Kidney glomerular epithelial cell (primary cell): ENCODE measurements at regions not wholly inside any gene's neighbourhood (a gene's known extent, or its start where the extent isn't known, plus 50 kb on each side); places are given as distances from the start of the nearest gene placed in this dataset.
A peak's percentile ranks its signal among the peaks of the same experiment; 100 is the strongest.

Experiments used
- DNase-seq: peaks from one replicate; lab custom pipeline; 2025; lab: John Stamatoyannopoulos, UW

GRCh38 chr9:99713838-99714306 lies 107.8 kb upstream of the NR4A3 start:
- DNase-seq: no peak

GRCh38 chr9:99718631-99719030 lies 103.1 kb upstream of the NR4A3 start:
- DNase-seq: no peak

GRCh38 chr9:99720455-99721050 lies 101.1 kb upstream of the NR4A3 start:
- no peak for DNase-seq

GRCh38 chr9:99721898-99722297 lies 99.8 kb upstream of the NR4A3 start:
- DNase-seq: no peak

GRCh38 chr9:99722877-99723276 lies 98.8 kb upstream of the NR4A3 start:
- no peak for DNase-seq

- DNase-seq: no peak
Measured at GRCh38 chr9:99724640-99725039, 97.0 kb upstream of the NR4A3 start.

GRCh38 chr9:99725852-99726251 lies 95.8 kb upstream of the NR4A3 start:
- no peak for DNase-seq

- no peak for DNase-seq
Measured at GRCh38 chr9:99726758-99727157, 94.9 kb upstream of the NR4A3 start.

GRCh38 chr9:99730062-99730461 lies 91.6 kb upstream of the NR4A3 start:
- no peak for DNase-seq

GRCh38 chr9:99731950-99732349 lies 89.7 kb upstream of the NR4A3 start:
- DNase-seq: no peak

- no peak for DNase-seq
Measured at GRCh38 chr9:99732715-99733114, 89.0 kb upstream of the NR4A3 start.

- no peak for DNase-seq
Measured at GRCh38 chr9:99735041-99735440, 86.6 kb upstream of the NR4A3 start.

- no peak for DNase-seq
Measured at GRCh38 chr9:99736291-99736690, 85.4 kb upstream of the NR4A3 start.

GRCh38 chr9:99737649-99738048 lies 84.0 kb upstream of the NR4A3 start:
- no peak for DNase-seq

GRCh38 chr9:99743006-99743405 lies 78.7 kb upstream of the NR4A3 start:
- no peak for DNase-seq

- DNase-seq: no peak
Measured at GRCh38 chr9:99743455-99743854, 78.2 kb upstream of the NR4A3 start.

- no peak for DNase-seq
Measured at GRCh38 chr9:99744132-99744531, 77.6 kb upstream of the NR4A3 start.

- no peak for DNase-seq
Measured at GRCh38 chr9:99745085-99745484, 76.6 kb upstream of the NR4A3 start.

GRCh38 chr9:99746406-99746805 lies 75.3 kb upstream of the NR4A3 start:
- DNase-seq: no peak

- DNase-seq: no peak
Measured at GRCh38 chr9:99748266-99748665, 73.4 kb upstream of the NR4A3 start.

- no peak for DNase-seq
Measured at GRCh38 chr9:99748676-99749075, 73.0 kb upstream of the NR4A3 start.

GRCh38 chr9:99749641-99750040 lies 72.0 kb upstream of the NR4A3 start:
- no peak for DNase-seq

- DNase-seq: no peak
Measured at GRCh38 chr9:99750526-99750925, 71.2 kb upstream of the NR4A3 start.

- DNase-seq: peak; percentile 16
Measured at GRCh38 chr9:99752417-99753109, 69.1 kb upstream of the NR4A3 start.
